ENCODE measurements at regions not wholly inside any gene's neighbourhood (a gene's known extent, or its start where the extent isn't known, plus 50 kb on each side); places are given as distances from the start of the nearest gene placed in this dataset.

- Mint-ChIP-seq H3K4me1 (ENCODE audit: unreplicated experiment) (no peaks in the 10 kb centered on the region), H3K27me3 (ENCODE audit: unreplicated experiment) (peaks cover 6% of the 10 kb centered on the region), H3K9me3 (ENCODE audit: unreplicated experiment) (no peaks in the 10 kb centered on the region), H3K4me3 (ENCODE audit: unreplicated experiment) (no peak overlapping the region), H3K36me3 (ENCODE audit: low read depth, unreplicated experiment) (no peaks in the 10 kb centered on the region), H3K27ac (ENCODE audit: unreplicated experiment) (no peak overlapping the region)
- TF ChIP-seq CTCF (IDR thresholded peaks at IDR 0.05; ENCODE audit: unreplicated experiment), result no peak
- no peak for DNase-seq (ENCODE audit: low spot score)
Observed at GRCh38 chr2:226680719-226681118, 118.9 kb downstream of the IRS1 start.

DNA sequence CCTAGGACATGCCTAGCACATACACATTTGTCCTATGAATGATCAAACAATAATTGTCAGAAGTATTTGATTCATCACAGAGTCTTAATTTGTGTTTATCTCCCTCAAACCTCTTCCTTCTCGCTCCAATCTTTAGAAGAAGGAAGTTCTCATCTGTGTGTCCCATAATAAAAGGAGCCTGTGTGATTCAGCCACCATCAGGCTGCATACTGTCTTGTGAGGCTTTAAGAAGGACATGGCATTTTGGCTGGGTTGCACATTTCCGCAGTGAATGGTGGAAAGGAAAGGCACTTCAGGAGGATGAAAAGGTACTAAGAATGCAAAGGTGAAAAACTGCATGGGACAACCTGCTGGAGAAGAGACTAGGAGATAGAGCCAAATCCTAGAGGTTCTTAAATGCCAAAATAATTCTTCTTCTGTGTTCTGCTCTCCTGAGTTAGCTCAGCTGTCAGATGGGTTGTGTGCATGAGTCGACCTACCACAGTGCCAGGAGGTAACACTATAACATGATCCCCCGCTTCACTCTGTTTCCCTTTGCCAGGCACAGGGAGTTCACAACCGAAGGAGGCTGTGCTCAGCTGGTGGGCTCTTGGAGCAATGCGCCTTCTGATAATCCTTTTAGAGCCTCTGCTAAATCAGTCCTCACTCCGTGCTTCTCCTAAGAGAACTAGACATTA, 120.1 kb downstream of the IRS1 start:
- peaks cover 5% of the 10 kb centered on the region for H3K27me3 Mint-ChIP-seq (ENCODE audit: unreplicated experiment)
- no peak for TF ChIP-seq CTCF (IDR thresholded peaks at IDR 0.05; ENCODE audit: unreplicated experiment)

DNA sequence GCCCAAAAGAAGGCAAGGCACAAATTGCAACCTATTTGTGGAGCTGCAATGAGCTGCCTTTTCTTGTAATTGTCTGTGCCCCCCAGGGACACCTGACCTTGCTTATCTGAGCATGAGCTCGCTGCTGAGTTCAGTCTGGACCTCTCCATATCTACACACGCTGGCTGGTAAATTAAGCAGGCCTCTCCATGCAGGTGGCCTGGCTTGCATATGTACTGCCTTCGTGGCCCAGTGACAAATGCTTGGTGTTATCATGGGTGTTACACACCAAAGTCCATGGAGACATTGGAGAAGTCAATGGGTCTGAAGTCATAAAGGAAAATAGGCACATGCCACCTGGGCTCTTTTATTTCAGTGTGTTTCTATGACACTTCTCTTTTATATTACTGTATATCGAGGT, 121.2 kb downstream of the IRS1 start:
- Mint-ChIP-seq H3K4me1 (ENCODE audit: unreplicated experiment) (no peaks in the 10 kb centered on the region), H3K27ac (ENCODE audit: unreplicated experiment) (no peak overlapping the region), H3K4me3 (ENCODE audit: unreplicated experiment) (no peak overlapping the region), H3K36me3 (ENCODE audit: low read depth, unreplicated experiment) (no peaks in the 10 kb centered on the region), H3K27me3 (ENCODE audit: unreplicated experiment) (peaks cover 5% of the 10 kb centered on the region), H3K9me3 (ENCODE audit: unreplicated experiment) (no peaks in the 10 kb centered on the region)
- no peak for TF ChIP-seq CTCF (IDR thresholded peaks at IDR 0.05; ENCODE audit: unreplicated experiment)
- no peak for DNase-seq (ENCODE audit: low spot score)

More for the DNA sequence above, 120.1 kb downstream of the IRS1 start:
- Mint-ChIP-seq H3K4me1 (ENCODE audit: unreplicated experiment) (no peaks in the 10 kb centered on the region), H3K36me3 (ENCODE audit: low read depth, unreplicated experiment) (no peaks in the 10 kb centered on the region), H3K4me3 (ENCODE audit: unreplicated experiment) (no peak overlapping the region), H3K27ac (ENCODE audit: unreplicated experiment) (no peak overlapping the region), H3K9me3 (ENCODE audit: unreplicated experiment) (no peaks in the 10 kb centered on the region)
- no peak for DNase-seq (ENCODE audit: low spot score)

DNA sequence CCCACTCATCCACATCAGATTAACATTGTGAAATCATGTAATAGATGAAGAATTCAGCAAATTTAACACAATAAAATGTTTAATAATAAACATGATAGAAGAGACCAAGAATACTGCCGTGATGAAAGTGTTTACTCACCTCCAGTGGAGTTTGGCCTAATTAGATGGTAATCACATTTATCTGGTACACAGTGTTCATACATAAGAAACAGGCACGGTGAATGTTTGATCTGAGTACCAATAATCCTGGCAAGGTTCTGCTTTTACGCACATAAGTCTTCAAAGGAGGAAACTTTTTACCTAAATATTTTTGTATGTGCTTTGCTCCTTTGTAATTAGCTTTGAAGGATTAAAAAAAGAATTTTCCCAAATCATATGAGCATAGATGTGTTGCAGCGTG, 122.5 kb downstream of the IRS1 start:
- Mint-ChIP-seq H3K27me3 (ENCODE audit: unreplicated experiment) (peaks cover 6% of the 10 kb centered on the region), H3K36me3 (ENCODE audit: low read depth, unreplicated experiment) (no peaks in the 10 kb centered on the region), H3K27ac (ENCODE audit: unreplicated experiment) (no peak overlapping the region), H3K9me3 (ENCODE audit: unreplicated experiment) (no peaks in the 10 kb centered on the region), H3K4me1 (ENCODE audit: unreplicated experiment) (no peaks in the 10 kb centered on the region), H3K4me3 (ENCODE audit: unreplicated experiment) (no peak overlapping the region)
- no peak for TF ChIP-seq CTCF (IDR thresholded peaks at IDR 0.05; ENCODE audit: unreplicated experiment)
- no peak for DNase-seq (ENCODE audit: low spot score)

- no peak for DNase-seq (ENCODE audit: low spot score)
- Mint-ChIP-seq H3K4me3 (ENCODE audit: unreplicated experiment) (no peak overlapping the region), H3K27ac (ENCODE audit: unreplicated experiment) (no peak overlapping the region), H3K9me3 (ENCODE audit: unreplicated experiment) (no peaks in the 10 kb centered on the region), H3K4me1 (ENCODE audit: unreplicated experiment) (no peaks in the 10 kb centered on the region), H3K27me3 (ENCODE audit: unreplicated experiment) (peaks cover 6% of the 10 kb centered on the region), H3K36me3 (ENCODE audit: low read depth, unreplicated experiment) (no peaks in the 10 kb centered on the region)
- no peak for TF ChIP-seq CTCF (IDR thresholded peaks at IDR 0.05; ENCODE audit: unreplicated experiment)
Observed at GRCh38 chr2:226676618-226677017, 123.0 kb downstream of the IRS1 start.

All from endothelial cell (in vitro differentiated cells).